ENCODE measurements at regions not wholly inside any gene's neighbourhood (a gene's known extent, or its start where the extent isn't known, plus 50 kb on each side); places are given as distances from the start of the nearest gene placed in this dataset.

DNA sequence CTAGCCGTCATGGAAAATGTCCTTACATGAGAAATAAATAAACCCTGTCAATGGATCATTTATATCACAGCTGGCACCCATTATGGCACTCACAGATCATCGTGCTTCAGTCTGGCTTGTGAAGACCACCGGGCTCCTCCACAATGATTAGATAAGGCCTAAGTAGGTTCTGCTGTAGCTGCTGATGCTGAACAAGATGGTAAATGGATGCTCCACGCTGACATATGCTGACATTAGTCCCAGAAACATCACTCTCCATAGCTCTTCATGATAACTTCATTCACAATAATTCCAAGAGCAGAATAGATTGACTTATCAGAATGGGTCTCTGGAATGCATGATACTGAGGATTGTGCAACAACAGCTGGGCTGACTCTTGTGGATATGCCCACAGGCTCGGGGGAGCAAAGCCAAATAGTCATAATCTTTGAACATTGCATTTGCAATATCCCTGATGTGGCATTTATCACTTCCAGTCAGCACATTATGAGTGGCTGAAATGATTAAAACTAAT, 63.8 kb upstream of the RXFP2 start (continued):
- TF ChIP-seq, protein P1, sequence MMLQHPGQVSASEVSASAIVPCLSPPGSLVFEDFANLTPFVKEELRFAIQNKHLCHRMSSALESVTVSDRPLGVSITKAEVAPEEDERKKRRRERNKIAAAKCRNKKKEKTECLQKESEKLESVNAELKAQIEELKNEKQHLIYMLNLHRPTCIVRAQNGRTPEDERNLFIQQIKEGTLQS (IDR thresholded peaks at IDR 0.05; ENCODE audit: insufficient read depth, low read depth, low read length), result no peak
- TF ChIP-seq KDM1A (IDR thresholded peaks at IDR 0.05; ENCODE audit: borderline replicate concordance, low read length) (no peak), BRCA1 (IDR thresholded peaks at IDR 0.05; ENCODE audit: low read depth, low read length) (no peak), POLR2AphosphoS5 (IDR thresholded peaks at IDR 0.05; ENCODE audit: low read depth, low read length) (no peak)
